ENCODE measurements at regions not wholly inside any gene's neighbourhood (a gene's known extent, or its start where the extent isn't known, plus 50 kb on each side); places are given as distances from the start of the nearest gene placed in this dataset.

GRCh38 chr11:29336727-29337575, 679.9 kb downstream of the KCNA4 start:
- no peak for DNase-seq

GRCh38 chr11:29334776-29335130, 682.1 kb downstream of the KCNA4 start:
- no peak for DNase-seq

DNA sequence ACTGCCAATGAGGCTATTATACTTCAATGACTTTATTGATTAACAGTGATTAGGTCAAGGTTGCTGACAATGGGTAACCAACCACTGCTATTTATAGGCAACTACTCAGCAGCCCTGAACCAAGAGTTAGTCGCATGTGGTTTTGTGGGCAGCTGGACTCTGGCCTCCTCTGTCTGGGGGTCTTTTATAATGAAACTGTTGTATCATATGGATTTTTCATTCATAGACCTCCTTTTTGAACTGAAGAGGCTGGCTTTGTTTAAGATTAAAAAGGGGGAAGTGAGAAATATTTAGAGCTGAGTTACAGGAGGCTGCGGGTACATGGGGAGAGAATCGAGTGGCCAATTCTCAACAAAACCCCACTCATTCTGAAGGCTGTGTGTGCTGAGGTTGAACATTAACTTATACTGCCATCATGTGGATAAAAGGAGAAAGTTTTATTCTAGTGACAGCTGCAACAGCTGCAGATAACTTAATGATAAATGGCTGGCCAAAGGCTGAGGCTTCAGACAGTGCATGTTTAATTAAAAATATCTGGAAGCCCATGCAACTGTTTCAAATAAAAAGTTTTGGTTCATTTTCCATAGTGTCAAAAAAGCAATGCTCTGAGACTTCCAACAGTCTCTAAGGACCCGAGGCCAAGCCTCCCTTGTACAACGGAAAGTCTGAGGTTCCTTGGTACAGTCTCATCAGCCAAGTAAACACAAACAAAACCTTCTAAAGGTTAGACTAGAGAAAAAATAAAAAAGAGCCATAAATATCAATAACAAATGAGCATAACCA, 682.6 kb downstream of the KCNA4 start:
- DNase-seq = no peak

DNA sequence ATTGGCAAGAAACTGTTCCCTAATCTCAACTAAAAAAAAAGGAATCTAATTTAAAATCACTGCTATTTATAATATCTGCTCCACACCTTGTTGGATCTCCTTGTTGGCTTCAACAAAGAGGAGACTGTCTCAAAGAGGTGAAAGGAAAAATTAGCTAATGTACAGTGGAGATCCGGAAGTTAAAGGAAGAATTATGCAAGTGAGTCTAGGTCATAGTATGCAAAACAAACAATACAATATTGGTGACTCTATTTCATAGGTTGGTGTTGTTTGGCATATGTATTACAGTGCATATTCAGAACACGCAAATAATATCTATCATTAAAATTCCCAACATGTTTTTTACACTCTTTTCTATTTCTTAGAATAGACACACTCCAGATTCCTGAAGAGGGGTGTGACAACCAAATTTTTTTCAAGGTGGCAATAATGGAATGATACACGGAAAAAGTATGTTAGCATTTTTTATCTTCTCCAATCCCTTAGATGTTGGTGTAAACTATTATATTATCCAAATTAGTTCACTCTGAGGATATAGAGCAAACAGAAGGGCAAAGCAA, 685.3 kb downstream of the KCNA4 start:
- no peak for DNase-seq

DNA sequence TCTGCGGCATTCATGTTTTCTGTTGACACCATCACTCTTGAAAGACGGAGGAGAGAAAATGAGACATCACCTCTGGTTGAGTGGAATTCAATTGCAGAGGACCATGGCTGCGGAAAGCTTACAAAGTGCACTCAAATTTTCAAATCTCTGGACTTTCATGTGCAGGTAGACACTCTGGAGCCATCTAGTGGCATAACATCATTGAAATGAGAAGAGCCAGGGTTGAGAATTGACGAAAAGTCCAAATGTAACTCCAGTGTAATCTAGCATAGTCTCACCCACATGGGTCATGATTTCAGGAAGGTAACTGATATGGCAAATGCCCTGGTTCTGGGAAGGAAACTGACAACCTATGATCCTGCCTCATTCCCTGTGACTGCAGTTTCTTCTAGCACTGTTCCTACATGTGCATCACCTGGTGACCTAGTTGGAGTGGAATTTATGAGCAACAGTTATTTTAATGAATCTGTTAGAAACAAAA, 687.8 kb downstream of the KCNA4 start:
- DNase-seq = no peak

DNA sequence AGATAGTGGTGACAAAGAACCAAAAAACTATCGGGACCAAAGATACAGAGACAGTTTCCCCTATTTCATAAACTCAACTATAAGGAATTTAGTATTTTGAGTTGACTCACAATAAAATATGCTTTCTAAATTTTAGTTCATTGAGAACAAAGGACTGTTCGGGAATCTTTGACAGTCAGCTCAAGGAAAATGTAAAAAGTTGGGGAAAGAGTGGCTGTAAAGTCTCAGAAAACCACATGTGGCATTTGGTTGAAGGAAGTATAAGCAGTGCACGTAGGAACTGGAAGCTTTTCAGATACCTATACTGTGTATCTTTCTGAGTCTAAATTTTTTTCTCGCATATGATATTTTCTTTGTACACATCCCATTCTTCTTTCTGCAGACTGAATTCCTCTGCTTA, 688.9 kb downstream of the KCNA4 start:
- no peak for DNase-seq

DNA sequence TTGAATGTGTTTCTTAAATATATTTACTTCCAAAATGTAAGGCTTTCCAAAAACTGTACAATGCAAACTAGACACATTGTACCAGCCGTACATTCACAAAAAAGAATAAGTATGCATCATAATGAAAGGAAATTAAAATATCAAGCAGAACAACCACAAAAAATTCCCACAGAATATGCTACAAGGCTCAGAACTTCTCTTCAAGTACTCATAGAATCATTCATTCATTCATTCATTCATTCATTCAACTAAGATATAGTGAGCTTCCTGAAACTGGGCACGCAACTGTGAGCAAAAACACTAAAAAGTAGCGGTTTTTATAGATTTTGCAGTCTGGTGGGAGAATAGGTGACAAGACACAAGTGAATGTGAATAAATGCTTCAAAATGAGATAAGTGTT, 690.1 kb downstream of the KCNA4 start:
- no peak for DNase-seq

DNA sequence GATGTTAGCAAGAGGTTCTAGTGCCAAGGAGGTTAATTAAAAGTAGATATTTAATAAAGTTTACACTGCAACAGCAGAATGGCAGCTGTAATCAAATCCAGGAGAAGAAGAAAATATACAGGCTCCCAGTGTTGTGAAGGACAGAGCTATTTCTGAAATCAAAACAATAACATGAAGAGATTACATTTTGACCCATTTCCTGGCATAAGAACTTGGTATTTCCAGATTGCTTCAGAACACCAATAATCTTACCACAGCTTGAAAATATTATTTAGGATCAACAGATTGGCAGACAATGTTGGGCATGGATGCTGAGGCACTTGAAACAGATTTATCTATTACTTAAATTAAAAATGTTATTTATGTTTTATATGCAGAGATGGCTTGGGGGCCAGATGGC, 692.5 kb downstream of the KCNA4 start:
- DNase-seq = no peak

- DNase-seq = no peak
Measured at GRCh38 chr11:29321293-29322132, 695.3 kb downstream of the KCNA4 start.

- DNase-seq = no peak
Measured at GRCh38 chr11:29320196-29320595, 696.6 kb downstream of the KCNA4 start.

DNA sequence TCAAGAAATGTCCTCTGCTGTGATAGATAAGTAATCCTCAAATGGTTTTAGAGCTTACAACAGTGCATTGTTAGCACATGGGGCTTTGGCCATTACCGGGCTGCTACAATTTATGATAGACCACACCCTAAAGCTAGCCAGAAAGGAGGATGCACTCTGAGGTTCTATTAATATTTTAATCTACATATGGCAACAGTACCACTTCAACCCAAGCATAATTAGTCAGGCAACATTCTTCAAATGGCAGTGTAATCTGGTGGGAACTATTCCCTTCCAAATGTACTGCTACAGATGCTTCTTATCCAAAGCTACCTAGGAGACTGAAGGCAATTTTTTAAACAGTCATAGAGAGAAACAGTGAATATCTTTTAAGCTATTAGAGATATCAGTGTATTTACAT, 697.6 kb downstream of the KCNA4 start:
- no peak for DNase-seq

GRCh38 chr11:29318134-29318845, 698.5 kb downstream of the KCNA4 start:
- no peak for DNase-seq

DNA sequence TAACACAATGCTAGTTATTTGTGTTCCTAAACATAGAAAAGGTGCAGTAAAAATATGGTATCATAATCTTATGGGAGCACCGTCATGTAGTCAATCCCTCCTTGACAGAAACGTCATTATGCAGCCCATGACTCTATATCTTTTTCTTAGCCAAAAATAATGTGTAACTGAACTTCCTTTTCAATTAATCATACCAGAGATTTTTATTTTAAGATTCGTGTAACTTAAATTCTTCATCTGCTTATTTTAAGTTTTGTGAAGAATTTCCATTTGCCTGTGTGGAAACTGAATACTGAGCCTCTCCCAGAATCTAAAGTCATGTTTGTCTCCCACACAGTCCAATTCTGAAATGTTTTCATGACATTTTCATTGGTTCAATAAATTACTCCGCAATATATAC, 699.1 kb downstream of the KCNA4 start:
- DNase-seq = no peak

- no peak for DNase-seq
Measured at GRCh38 chr11:29315275-29315674, 701.6 kb downstream of the KCNA4 start.

DNA sequence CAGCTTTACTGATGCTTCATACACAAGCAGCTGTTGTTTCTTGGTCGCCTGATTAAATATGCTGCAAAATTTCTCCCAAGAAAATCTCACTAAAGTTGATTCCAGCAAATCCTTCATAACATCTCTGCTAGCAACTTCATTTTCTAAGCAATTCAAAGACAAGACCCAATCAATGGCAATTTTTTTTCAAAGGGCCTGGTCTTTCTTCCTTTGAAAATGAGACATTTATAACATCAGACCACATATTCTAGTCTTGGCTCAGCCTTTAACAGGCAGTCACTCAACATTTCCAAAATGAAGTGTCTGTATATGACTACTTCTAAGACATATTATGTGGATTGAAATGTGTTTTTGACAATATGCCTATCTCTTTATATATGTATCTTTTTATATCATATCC, 702.6 kb downstream of the KCNA4 start:
- no peak for DNase-seq

DNA sequence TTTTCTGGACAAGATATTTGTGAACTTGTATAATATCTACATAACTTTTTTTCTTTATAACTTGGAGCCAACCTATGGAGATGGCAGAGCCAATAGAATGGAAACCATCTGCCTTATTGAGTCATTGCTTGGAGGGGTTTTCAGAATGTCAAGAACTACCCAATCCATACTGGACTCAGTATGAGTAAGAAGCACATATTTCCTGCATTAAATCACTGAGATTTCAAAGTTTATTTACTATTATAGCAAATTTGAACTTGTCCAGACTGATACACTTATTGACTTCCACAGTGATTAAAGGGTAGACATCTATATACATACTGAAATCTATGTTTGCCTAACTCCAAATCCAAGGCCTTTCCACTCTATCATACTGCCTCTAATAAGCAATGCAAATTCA, 704.0 kb downstream of the KCNA4 start:
- DNase-seq = no peak

- no peak for DNase-seq
Measured at GRCh38 chr11:29310725-29311342, 706.0 kb downstream of the KCNA4 start.

- no peak for DNase-seq
Measured at GRCh38 chr11:29309992-29310391, 706.8 kb downstream of the KCNA4 start.

DNA sequence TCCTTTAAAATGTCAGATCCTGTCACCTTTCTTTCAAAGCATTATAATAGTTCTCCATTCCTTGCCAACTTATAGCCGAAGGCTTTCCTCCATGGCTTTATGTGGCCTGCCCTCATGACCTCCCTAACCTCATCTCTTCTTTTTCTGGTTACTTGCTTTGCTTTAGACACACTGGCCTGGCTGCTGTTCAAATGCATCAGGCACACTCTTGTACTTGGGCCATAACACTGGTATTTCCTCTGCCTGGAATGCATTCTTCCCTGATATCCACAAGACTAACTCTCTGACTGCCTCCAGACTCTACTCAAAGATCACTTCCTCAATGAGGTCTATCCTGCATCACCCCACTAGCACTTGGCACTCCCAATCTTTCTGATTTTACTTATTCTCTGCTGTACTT, 710.3 kb downstream of the KCNA4 start:
- no peak for DNase-seq

DNA sequence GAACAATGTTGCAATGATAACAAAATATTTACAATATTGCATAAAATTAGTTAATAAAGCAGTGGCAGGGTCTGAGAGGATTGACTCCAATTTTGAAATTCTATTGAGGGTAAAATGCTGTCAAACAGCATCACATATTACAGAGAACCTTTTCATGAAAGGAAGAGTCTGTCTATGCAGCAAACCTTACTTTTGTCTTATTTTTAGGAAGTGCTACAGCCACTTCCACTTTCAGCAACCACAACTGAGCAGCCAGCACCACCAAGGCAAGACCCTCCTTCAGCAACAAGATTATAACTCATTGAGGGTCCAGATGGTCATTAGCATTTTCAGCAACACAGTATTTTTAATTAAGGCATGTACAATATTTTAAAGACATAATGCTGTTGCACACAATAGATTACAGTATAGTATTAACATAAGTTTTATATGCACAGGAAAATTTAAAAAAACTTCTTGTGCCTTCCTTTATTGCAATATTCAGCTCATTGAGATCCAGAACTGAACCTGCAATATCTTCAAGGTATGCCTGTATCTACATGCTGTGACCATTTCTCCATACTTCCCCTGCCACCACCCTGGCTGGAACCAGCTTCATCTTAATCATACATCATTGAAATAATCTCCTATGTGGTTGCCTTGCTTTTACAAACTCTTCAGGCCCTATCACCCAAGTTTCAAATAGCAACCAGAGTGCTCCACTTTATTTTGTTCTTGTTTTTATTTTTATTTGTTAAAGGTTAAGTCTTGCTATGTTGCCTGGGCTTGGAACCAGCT, 711.2 kb downstream of the KCNA4 start:
- DNase-seq = no peak

- no peak for DNase-seq
Measured at GRCh38 chr11:29300420-29300819, 716.4 kb downstream of the KCNA4 start.
